Loucy (cell line): ENCODE measurements at regions not wholly inside any gene's neighbourhood (a gene's known extent, or its start where the extent isn't known, plus 50 kb on each side); places are given as distances from the start of the nearest gene placed in this dataset.

Experiments
- H2AFZ ChIP-seq: fragments of 200-600 bp; sonication (generic); 2 replicates; pipeline ENCODE4 v1.6.0; 2016; ENCODE audit warnings: antibody characterized with exemption, mild to moderate bottlenecking, low read length, moderate library complexity
- H3F3A ChIP-seq: fragments of 200-600 bp; 2 replicates; pipeline ENCODE4 v1.6.0; 2016; ENCODE audit warnings: antibody characterized with exemption, low read depth, mild to moderate bottlenecking
- H3K27me3 ChIP-seq: fragments of 200-600 bp; sonication (generic); 2 replicates; pipeline ENCODE4 v1.6.1; 2014; ENCODE audit warnings: low read length, mild to moderate bottlenecking; ENCODE audit not compliant: insufficient read depth, poor library complexity, severe bottlenecking
- H3K36me3 ChIP-seq: fragments of 200-600 bp; sonication (generic); 2 replicates; pipeline ENCODE4 v1.6.1; 2016; ENCODE audit warnings: low read length; ENCODE audit not compliant: insufficient read depth
- H3K4me1 ChIP-seq: fragments of 200-600 bp; sonication (generic); 2 replicates; pipeline ENCODE4 v1.5.1; 2014; ENCODE audit warnings: low read length, mild to moderate bottlenecking; ENCODE audit not compliant: insufficient read depth, poor library complexity, severe bottlenecking
- H3K4me2 ChIP-seq: fragments of 200-600 bp; sonication (generic); 2 replicates; pipeline ENCODE4 v1.6.0; 2014; ENCODE audit warnings: antibody characterized with exemption, low read length, low read depth, mild to moderate bottlenecking; ENCODE audit not compliant: poor library complexity, severe bottlenecking
- H3K4me3 ChIP-seq: fragments of 200-600 bp; sonication (generic); 2 replicates; pipeline ENCODE4 v1.5.1; 2014; ENCODE audit warnings: low read length, mild to moderate bottlenecking, mixed read lengths; ENCODE audit not compliant: poor library complexity, severe bottlenecking
- H3K79me2 ChIP-seq: fragments of 200-600 bp; sonication (generic); 2 replicates; pipeline ENCODE4 v1.6.1; 2014; ENCODE audit warnings: low read length; ENCODE audit not compliant: insufficient read depth
- H3K9ac ChIP-seq: fragments of 200-600 bp; sonication (generic); 2 replicates; pipeline ENCODE4 v1.6.0; 2014; ENCODE audit warnings: mild to moderate bottlenecking, low read depth, low read length, moderate library complexity; ENCODE audit not compliant: poor library complexity, severe bottlenecking
- H3K9me2 ChIP-seq: fragments of 200-600 bp; sonication (generic); replicated peaks from 2 replicates; pipeline ENCODE4 v1.6.1; 2016; ENCODE audit warnings: low read depth, low read length, mixed read lengths
- H3K9me3 ChIP-seq: fragments of 200-600 bp; sonication (generic); 2 replicates; pipeline ENCODE4 v1.6.1; 2014; ENCODE audit warnings: mild to moderate bottlenecking, antibody characterized with exemption, low read length, low read depth; ENCODE audit not compliant: insufficient read depth
- H4K20me1 ChIP-seq: fragments of 200-600 bp; sonication (generic); 2 replicates; pipeline ENCODE4 v1.6.0; 2014; ENCODE audit warnings: antibody characterized with exemption, low read length, mild to moderate bottlenecking; ENCODE audit not compliant: insufficient read depth, poor library complexity, severe bottlenecking
- EZH2phosphoT487 ChIP-seq: fragments of 200-600 bp; IDR thresholded peaks from 2 replicates; pipeline ENCODE4 v1.6.1; 2018; ENCODE audit warnings: antibody characterized with exemption, mild to moderate bottlenecking, moderate library complexity, borderline replicate concordance
- TF ChIP-seq, protein P1 (sequence below): fragments of 200-600 bp; sonication (generic); conservative IDR thresholded peaks from 2 replicates; pipeline ENCODE4 v1.5.1; 2014; ENCODE audit warnings: mild to moderate bottlenecking, antibody characterized with exemption, low read length

DNA sequence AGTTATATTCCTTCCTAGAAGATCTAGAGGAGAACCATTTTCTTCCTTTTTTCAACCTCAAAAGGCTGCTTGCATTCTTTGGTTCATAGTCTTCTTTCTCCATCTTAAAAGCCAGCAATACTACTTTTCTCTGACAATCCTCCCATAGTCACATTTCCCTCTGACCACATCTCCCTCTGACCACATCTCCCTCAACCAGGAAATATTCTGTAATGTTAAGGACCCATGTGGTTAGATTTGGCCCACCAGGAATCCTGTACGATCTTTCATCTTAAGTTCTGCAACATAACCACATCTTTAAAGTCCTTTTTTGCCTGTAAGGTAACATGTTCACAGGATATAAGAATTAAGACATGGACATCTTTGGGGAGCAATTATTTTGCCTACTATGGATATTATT is 179.4 kb upstream of the SPEF2 start:
- Histone ChIP-seq H3K79me2 (no peaks in the 10 kb centered on the region), H3K4me1 (peaks cover 3% of the 10 kb centered on the region), H3K9me3 (no peaks in the 10 kb centered on the region), H3K27me3 (peaks cover 61% of the 10 kb centered on the region), H3K4me2 (no peak overlapping the region), H3K9ac (no peak overlapping the region), H4K20me1 (no peaks in the 10 kb centered on the region), H3F3A (no peaks in the 10 kb centered on the region), H2AFZ (no peak overlapping the region), H3K9me2 (no peaks in the 10 kb centered on the region), H3K36me3 (no peaks in the 10 kb centered on the region), H3K4me3 (no peak overlapping the region)
- TF ChIP-seq, protein P1, sequence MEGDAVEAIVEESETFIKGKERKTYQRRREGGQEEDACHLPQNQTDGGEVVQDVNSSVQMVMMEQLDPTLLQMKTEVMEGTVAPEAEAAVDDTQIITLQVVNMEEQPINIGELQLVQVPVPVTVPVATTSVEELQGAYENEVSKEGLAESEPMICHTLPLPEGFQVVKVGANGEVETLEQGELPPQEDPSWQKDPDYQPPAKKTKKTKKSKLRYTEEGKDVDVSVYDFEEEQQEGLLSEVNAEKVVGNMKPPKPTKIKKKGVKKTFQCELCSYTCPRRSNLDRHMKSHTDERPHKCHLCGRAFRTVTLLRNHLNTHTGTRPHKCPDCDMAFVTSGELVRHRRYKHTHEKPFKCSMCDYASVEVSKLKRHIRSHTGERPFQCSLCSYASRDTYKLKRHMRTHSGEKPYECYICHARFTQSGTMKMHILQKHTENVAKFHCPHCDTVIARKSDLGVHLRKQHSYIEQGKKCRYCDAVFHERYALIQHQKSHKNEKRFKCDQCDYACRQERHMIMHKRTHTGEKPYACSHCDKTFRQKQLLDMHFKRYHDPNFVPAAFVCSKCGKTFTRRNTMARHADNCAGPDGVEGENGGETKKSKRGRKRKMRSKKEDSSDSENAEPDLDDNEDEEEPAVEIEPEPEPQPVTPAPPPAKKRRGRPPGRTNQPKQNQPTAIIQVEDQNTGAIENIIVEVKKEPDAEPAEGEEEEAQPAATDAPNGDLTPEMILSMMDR: no peak
- TF ChIP-seq EZH2phosphoT487: no peak

DNA sequence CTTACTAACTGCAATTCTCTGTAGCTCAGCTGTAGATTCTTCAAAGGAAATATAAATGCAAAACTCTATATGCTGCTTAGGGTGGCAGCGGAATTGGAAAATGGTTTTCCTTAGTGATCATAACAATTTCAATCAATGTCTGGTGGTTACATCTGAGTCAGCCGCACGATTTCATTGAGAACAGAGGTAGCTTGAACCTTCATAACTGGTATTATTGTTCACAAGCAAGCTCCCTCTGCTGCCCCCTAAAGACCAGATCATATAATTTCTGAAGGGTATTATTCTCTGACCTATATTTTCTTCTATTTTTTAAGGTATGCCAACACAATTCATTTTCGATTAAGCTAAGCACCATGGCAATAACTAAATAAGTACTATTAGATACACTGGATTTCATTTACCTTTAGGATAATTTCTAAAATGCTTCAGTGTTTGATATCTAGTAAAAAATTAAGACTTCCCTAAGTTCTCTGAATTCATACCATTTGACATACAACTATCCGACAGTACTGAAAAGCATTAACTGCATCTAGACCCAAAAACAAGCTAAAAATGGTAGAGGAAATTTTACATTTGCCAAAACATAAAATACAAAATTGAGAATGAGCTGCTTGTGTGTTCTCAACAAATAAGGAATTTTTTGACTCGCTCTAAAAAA is 181.1 kb upstream of the SPEF2 start:
- Histone ChIP-seq H3K9ac (no peak overlapping the region), H3K27me3 (peaks cover 70% of the 10 kb centered on the region), H3K9me3 (no peaks in the 10 kb centered on the region), H3F3A (no peaks in the 10 kb centered on the region), H3K9me2 (no peaks in the 10 kb centered on the region), H3K4me3 (no peak overlapping the region), H2AFZ (no peak overlapping the region), H3K4me1 (peaks cover 3% of the 10 kb centered on the region), H3K4me2 (no peak overlapping the region), H4K20me1 (no peaks in the 10 kb centered on the region), H3K79me2 (no peaks in the 10 kb centered on the region), H3K36me3 (no peaks in the 10 kb centered on the region)
- no peak for TF ChIP-seq EZH2phosphoT487
- TF ChIP-seq, protein P1: peak; percentile 78

DNA sequence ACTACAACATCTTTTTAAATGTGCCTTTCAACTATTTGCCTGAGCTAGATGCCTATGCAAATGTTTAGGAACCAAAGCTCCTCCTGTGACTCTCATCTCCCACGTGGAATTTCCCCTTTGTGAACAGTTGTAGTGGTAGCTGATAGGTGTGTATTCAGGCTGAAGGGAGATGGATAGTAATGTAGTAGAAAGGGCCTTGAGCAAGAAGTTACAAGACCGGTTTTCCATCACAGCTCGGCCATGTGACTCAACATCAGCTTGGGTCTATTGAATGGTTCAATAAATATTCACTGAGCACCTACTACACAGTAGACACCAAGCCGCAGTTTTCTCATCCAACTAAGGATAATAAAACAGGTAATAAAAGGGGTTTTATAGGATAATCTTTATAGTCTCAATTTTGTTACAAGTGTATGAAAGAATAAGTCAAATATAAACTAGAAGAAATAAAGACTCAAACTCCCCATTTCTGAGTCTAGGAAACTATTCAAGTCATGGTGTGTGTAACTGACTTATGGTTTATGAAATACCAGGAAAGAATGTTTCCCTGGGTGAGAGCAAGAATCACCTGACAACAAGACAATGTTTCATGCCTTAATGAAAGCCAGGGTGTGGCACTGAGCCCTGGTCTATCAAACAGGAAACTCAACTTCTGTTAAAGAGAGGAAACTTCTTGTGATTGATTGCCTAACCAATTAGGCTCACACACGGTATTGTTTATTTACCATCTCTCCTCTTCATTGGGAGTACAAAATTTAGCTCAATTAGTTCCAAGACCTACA is 187.1 kb upstream of the SPEF2 start:
- no peak overlapping the region for H3K4me2 ChIP-seq
- no peaks in the 10 kb centered on the region for H3K4me1 ChIP-seq
- no peak overlapping the region for H2AFZ ChIP-seq
- H4K20me1 ChIP-seq: no peaks in the 10 kb centered on the region
- no peak for TF ChIP-seq EZH2phosphoT487
- TF ChIP-seq, protein P1: no peak
- no peaks in the 10 kb centered on the region for H3K9me3 ChIP-seq
- H3K36me3 ChIP-seq: no peaks in the 10 kb centered on the region
- no peak overlapping the region for H3K4me3 ChIP-seq
- no peaks in the 10 kb centered on the region for H3F3A ChIP-seq
- H3K9ac ChIP-seq: no peak overlapping the region
- H3K9me2 ChIP-seq: no peaks in the 10 kb centered on the region
- H3K27me3 ChIP-seq: peaks cover 54% of the 10 kb centered on the region
- H3K79me2 ChIP-seq: no peaks in the 10 kb centered on the region
